HepG2 (cell line): ENCODE measurements at regions not wholly inside any gene's neighbourhood (a gene's known extent, or its start where the extent isn't known, plus 50 kb on each side); places are given as distances from the start of the nearest gene placed in this dataset.

Experiments used
- ATAC-seq: fragments of 200-7000 bp; cut with Tn5 transposase; 3 replicates; pipeline ENCODE4 v1.9.1; 2020; ENCODE audit warnings: mild to moderate bottlenecking, moderate library complexity
- BruUV-seq: library from RNA; stranded (reverse); fragments of 400-500 nt; replicated peaks from 2 replicates; lab custom pipeline; 2021; lab: Mats Ljungman, UMichigan
- CTCF ChIA-PET: fragments of 300-600 bp; formaldehyde crosslinking; extraction: SDS; loops from one replicate; lab custom pipeline; 2021; ENCODE audit warnings: low total read pairs, inconsistent platforms, low intra/inter-chr PET ratio; lab: Yijun Ruan, JAX
- POLR2A ChIA-PET: fragments of 350-600 bp; sonication (Branson Sonifier 250); formaldehyde crosslinking; loops from one replicate; lab custom pipeline; 2020; ENCODE audit warnings: antibody characterized with exemption, inconsistent platforms; lab: Yijun Ruan, JAX
- DNase-seq: peaks from one replicate; pipeline ENCODE4 v3.0.0-alpha.2; 2015; ENCODE audit warnings: low spot score
- FAIRE-seq: peaks from 3 replicates; lab custom pipeline; 2011; peaks lifted over from hg19 to GRCh38; lab: Jason Lieb, UNC
- H2AFZ ChIP-seq: one replicate; pipeline ENCODE4 v1.6.1; 2011; ENCODE audit warnings: low read length, inconsistent platforms
- H3K27ac ChIP-seq: fragments of 300-600 bp; 3 replicates; pipeline ENCODE4 v1.8.0; 2011; ENCODE audit warnings: mixed run types, mild to moderate bottlenecking, mixed read lengths, low read length, inconsistent platforms; ENCODE audit not compliant: insufficient read depth; ENCODE audit errors: extremely low read length
- H3K27me3 ChIP-seq, 2 experiments: fragments of 200-600 bp in 1 of 2; 2 replicates in 1 of 2; 3 replicates in 1 of 2; pipeline versions ENCODE4 v1.6.0 to v1.8.0; 2011; ENCODE audit warnings: low read length in 2 of 2, mild to moderate bottlenecking in 2 of 2, moderate library complexity in 2 of 2, inconsistent platforms in 1 of 2; ENCODE audit not compliant: insufficient read depth in 2 of 2, control insufficient read depth in 1 of 2
- H3K36me3 ChIP-seq, 2 experiments: fragments of 200-600 bp in 1 of 2; replicated peaks in 1 of 2; 2 replicates in 1 of 2; 3 replicates in 1 of 2; pipeline versions ENCODE4 v1.5.1 to v1.8.0; 2011; ENCODE audit warnings: low read length in 2 of 2, inconsistent platforms in 1 of 2; ENCODE audit not compliant: insufficient read depth in 2 of 2, control insufficient read depth in 1 of 2
- H3K4me1 ChIP-seq: 2 replicates; pipeline ENCODE4 v1.5.1; 2012; ENCODE audit warnings: low read length, inconsistent platforms; ENCODE audit not compliant: insufficient read depth
- H3K4me2 ChIP-seq: 2 replicates; pipeline ENCODE4 v1.6.0; 2011; ENCODE audit warnings: low read depth, low read length, inconsistent platforms
- H3K4me3 ChIP-seq, 3 experiments: fragments of 200-600 bp in 1 of 3; sonication (generic), shearing (Covaris generic) in 1 of 3; replicated peaks in 1 of 3; 2 replicates each; pipeline ENCODE4 v1.5.1; 2011 to 2016; ENCODE audit warnings: low read length in 3 of 3, inconsistent platforms in 2 of 3, low read depth in 2 of 3, mild to moderate bottlenecking in 2 of 3, control low read depth in 1 of 3, mixed read lengths in 1 of 3; ENCODE audit not compliant: insufficient read depth in 1 of 3
- H3K79me2 ChIP-seq: one replicate; pipeline ENCODE4 v1.6.1; 2011; ENCODE audit warnings: low read length, inconsistent platforms; ENCODE audit not compliant: insufficient read depth
- H3K9ac ChIP-seq: 2 replicates; pipeline ENCODE4 v1.6.0; 2011; ENCODE audit warnings: mild to moderate bottlenecking, low read depth, low read length, inconsistent platforms; ENCODE audit not compliant: insufficient read depth
- H3K9me3 ChIP-seq: 2 replicates; pipeline ENCODE4 v1.5.1; 2012; ENCODE audit warnings: mild to moderate bottlenecking, low read length
- H4K20me1 ChIP-seq: 2 replicates; pipeline ENCODE4 v1.6.0; 2011; ENCODE audit warnings: inconsistent platforms, mild to moderate bottlenecking, low read length, moderate library complexity; ENCODE audit not compliant: insufficient read depth
- ATF7 ChIP-seq, 2 experiments: fragments of 450-650 bp in 1 of 2; sonication (generic) in 1 of 2; formaldehyde crosslinking in 1 of 2; IDR thresholded peaks; 2 replicates each; pipeline versions ENCODE4 v1.4.0 to v1.6.1; 2016 to 2020; ENCODE audit warnings: antibody characterized with exemption in 1 of 2, mild to moderate bottlenecking in 1 of 2, missing genetic modification reagents in 1 of 2
- CHCHD3 ChIP-seq: sonication (generic); formaldehyde crosslinking; IDR thresholded peaks from 2 replicates; pipeline ENCODE4 v1.8.0; 2022; ENCODE audit warnings: mild to moderate bottlenecking, missing genetic modification reagents, moderate library complexity
- CHD2 ChIP-seq: IDR thresholded peaks from 2 replicates; pipeline ENCODE4 v1.6.1; 2011; ENCODE audit warnings: low read depth, low read length, improper control_type of control experiment
- ERF ChIP-seq: IDR thresholded peaks from 2 replicates; pipeline ENCODE4 v1.6.1; 2018; ENCODE audit warnings: missing biosample characterization, missing genetic modification reagents
- HNRNPK ChIP-seq: fragments of 200-400 bp; formaldehyde crosslinking; IDR thresholded peaks from 2 replicates; pipeline ENCODE4 v1.6.1; 2018; ENCODE audit warnings: low read length, low read depth, moderate library complexity, mild to moderate bottlenecking; ENCODE audit not compliant: poor library complexity, severe bottlenecking
- PCBP2 ChIP-seq: fragments of 200-400 bp; formaldehyde crosslinking; optimal IDR thresholded peaks from 2 replicates; pipeline ENCODE3; 2018; ENCODE audit warnings: low read length, low read depth; ENCODE audit not compliant: poor library complexity, severe bottlenecking
- SMAD9 ChIP-seq: sonication (generic); formaldehyde crosslinking; IDR thresholded peaks from 2 replicates; pipeline ENCODE4 v1.5.1; 2020; ENCODE audit warnings: mild to moderate bottlenecking, missing genetic modification reagents
- SYNCRIP ChIP-seq: fragments of 200-400 bp; formaldehyde crosslinking; IDR thresholded peaks from 2 replicates; pipeline ENCODE4 v1.6.1; 2018; ENCODE audit warnings: mild to moderate bottlenecking, low read depth, low read length; ENCODE audit not compliant: insufficient read depth
- TEAD3 ChIP-seq: optimal IDR thresholded peaks from 2 replicates; pipeline ENCODE3; 2016; ENCODE audit warnings: borderline replicate concordance
- TRIM22 ChIP-seq: fragments of 450-650 bp; IDR thresholded peaks from 2 replicates; pipeline ENCODE4 v1.6.1; 2017
- ZNF225 ChIP-seq: sonication (generic); formaldehyde crosslinking; IDR thresholded peaks from 2 replicates; pipeline ENCODE4 v1.4.0; 2020; ENCODE audit warnings: mild to moderate bottlenecking, missing genetic modification reagents
- ZNF234 ChIP-seq: sonication (generic); formaldehyde crosslinking; conservative IDR thresholded peaks from 2 replicates; pipeline ENCODE4 v1.5.1; 2020; ENCODE audit warnings: mild to moderate bottlenecking, missing genetic modification reagents
- ZNF260 ChIP-seq: sonication (generic); formaldehyde crosslinking; IDR thresholded peaks from 2 replicates; pipeline ENCODE4 v1.4.0; 2020; ENCODE audit warnings: missing genetic modification reagents, low read depth, mild to moderate bottlenecking, borderline replicate concordance
- ZNF264 ChIP-seq: sonication (generic); formaldehyde crosslinking; IDR thresholded peaks from 2 replicates; pipeline ENCODE4 v1.4.0; 2020; ENCODE audit warnings: missing genetic modification reagents
- ZNF766 ChIP-seq: sonication (generic); formaldehyde crosslinking; IDR thresholded peaks from 2 replicates; pipeline ENCODE4 v1.5.0; 2020; ENCODE audit warnings: missing genetic modification reagents, borderline replicate concordance
- WGBS: methylation state at CpG from one replicate; pipeline ENCODE4 v1.1.6; 2017; ENCODE audit warnings: low lambda C conversion rate; 5-methylcytosine and 5-hydroxymethylcytosine counted together
- in situ Hi-C: cut with HindIII; loops from 2 replicates; pipeline ENCODE4 v1.10.0; 2017; ENCODE audit warnings: low pct_unique_long_range_greater_than_20kb; ENCODE audit not compliant: extremely low pct_ligation_motif_present
- intact Hi-C: fragments of 100-400 bp; cut with micrococcal nuclease; formaldehyde crosslinking; loops from one replicate; pipeline ENCODE4 v1.10.0; 2022; ENCODE audit not compliant: unreplicated experiment

GRCh38 chr16:54687043-54687899 lies 243.4 kb upstream of the IRX5 start:
- Histone ChIP-seq H3K79me2 (no peaks in the 10 kb centered on the region), H3K4me2 (no peak overlapping the region), H3K36me3 (no peaks in the 10 kb centered on the region), H3K9ac (no peak overlapping the region), H3K27me3 (peaks cover 0 to 5% of the 10 kb centered on the region in 2 experiments; a peak in 1 of 5 replicates), H3K27ac (no peak overlapping the region), H3K4me1 (no peaks in the 10 kb centered on the region), H3K4me3 (no peak overlapping the region), H4K20me1 (no peaks in the 10 kb centered on the region), H2AFZ (no peak overlapping the region), H3K9me3 (no peaks in the 10 kb centered on the region)
- BruUV-seq, result no TSS peak
- POLR2A ChIA-PET, result no interaction called here
- DNase-seq (no peak), FAIRE-seq (no peak), ATAC-seq (no peak)
- WGBS, result 23% methylated on average over 8 of the region's 8 CpGs
- CTCF ChIA-PET, result no interaction called here
- intact Hi-C loops, result no loop called here
- TF ChIP-seq CHCHD3 (CRISPR knock-in tag) (no peak), ATF7 (IDR thresholded peaks at IDR 0.05) (peak; percentile 87), ATF7 (CRISPR knock-in tag; IDR thresholded peaks at IDR 0.05) (no peak)
- in situ Hi-C loops, result no loop called here

- in situ Hi-C loops, result no loop called here
- Histone ChIP-seq H3K79me2 (no peaks in the 10 kb centered on the region), H3K36me3 (no peaks in the 10 kb centered on the region), H4K20me1 (no peaks in the 10 kb centered on the region), H3K9ac (no peak overlapping the region), H3K27me3 (peaks cover 0 to 5% of the 10 kb centered on the region in 2 experiments; a peak in 1 of 5 replicates), H2AFZ (no peak overlapping the region), H3K4me1 (no peaks in the 10 kb centered on the region), H3K4me2 (no peak overlapping the region), H3K9me3 (no peaks in the 10 kb centered on the region), H3K4me3 (no peak overlapping the region), H3K27ac (no peak overlapping the region)
- POLR2A ChIA-PET, result no interaction called here
- no peak for TF ChIP-seq SYNCRIP
- no peak for TF ChIP-seq ZNF225
- 0 out of 2 replicates have a peak, but pooled peaks have one; percentile 59 for TF ChIP-seq TRIM22
- TF ChIP-seq HNRNPK, result peak; percentile 67
- no peak for TF ChIP-seq ZNF234
- TF ChIP-seq ERF (CRISPR knock-in tag), result no peak
- TF ChIP-seq SMAD9 (CRISPR knock-in tag), result no peak
- TF ChIP-seq CHD2, result no peak
- TF ChIP-seq TEAD3 (CRISPR knock-in tag), result no peak
- peak; percentile 87 for TF ChIP-seq PCBP2
- no peak for TF ChIP-seq ZNF264 (CRISPR knock-in tag)
- no peak for TF ChIP-seq ZNF260
- TF ChIP-seq ZNF766 (CRISPR knock-in tag), result no peak
- ATAC-seq (no peak), DNase-seq (no peak), FAIRE-seq (no peak)
- CTCF ChIA-PET, result no interaction called here
- intact Hi-C loops, result no loop called here
- BruUV-seq, result no TSS peak
Observed at GRCh38 chr16:54685682-54686081, 245.0 kb upstream of the IRX5 start.
